ENCODE measurements at regions not wholly inside any gene's neighbourhood (a gene's known extent, or its start where the extent isn't known, plus 50 kb on each side); places are given as distances from the start of the nearest gene placed in this dataset.

DNA sequence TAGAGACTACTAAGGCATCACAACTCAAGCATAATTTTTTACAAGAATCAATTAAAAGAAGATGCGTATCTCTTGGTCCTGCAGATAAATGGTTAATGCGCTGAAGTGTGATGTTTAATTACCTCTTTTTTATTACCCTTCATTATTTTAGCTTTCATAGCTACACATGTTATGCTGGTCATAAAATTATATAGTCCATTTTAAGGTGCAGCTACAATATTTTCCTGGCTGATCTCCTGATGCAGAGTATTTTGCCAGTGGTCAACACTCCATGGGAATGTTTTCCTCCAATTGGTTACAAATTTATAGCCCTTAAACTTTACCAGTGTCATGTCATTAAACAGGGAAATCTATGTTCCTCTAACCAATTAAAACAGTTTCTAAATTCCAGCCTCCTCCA lies 1617.2 kb downstream of the PCDH7 start:
- no peak for TF ChIP-seq EZH2 (IDR thresholded peaks at IDR 0.05; ENCODE audit: borderline replicate concordance, low read length)
- TF ChIP-seq, protein P1, sequence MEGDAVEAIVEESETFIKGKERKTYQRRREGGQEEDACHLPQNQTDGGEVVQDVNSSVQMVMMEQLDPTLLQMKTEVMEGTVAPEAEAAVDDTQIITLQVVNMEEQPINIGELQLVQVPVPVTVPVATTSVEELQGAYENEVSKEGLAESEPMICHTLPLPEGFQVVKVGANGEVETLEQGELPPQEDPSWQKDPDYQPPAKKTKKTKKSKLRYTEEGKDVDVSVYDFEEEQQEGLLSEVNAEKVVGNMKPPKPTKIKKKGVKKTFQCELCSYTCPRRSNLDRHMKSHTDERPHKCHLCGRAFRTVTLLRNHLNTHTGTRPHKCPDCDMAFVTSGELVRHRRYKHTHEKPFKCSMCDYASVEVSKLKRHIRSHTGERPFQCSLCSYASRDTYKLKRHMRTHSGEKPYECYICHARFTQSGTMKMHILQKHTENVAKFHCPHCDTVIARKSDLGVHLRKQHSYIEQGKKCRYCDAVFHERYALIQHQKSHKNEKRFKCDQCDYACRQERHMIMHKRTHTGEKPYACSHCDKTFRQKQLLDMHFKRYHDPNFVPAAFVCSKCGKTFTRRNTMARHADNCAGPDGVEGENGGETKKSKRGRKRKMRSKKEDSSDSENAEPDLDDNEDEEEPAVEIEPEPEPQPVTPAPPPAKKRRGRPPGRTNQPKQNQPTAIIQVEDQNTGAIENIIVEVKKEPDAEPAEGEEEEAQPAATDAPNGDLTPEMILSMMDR (IDR thresholded peaks at IDR 0.05; ENCODE audit: low read length): no peak
- H3K4me3 ChIP-seq (ENCODE audit: low read depth, low read length, poor library complexity, severe bottlenecking): no peak overlapping the region
- no peaks in the 10 kb centered on the region for H3K9me3 ChIP-seq (ENCODE audit: low read length)
- H3K9ac ChIP-seq (ENCODE audit: low read length): no peak overlapping the region
- no peaks in the 10 kb centered on the region for H3K36me3 ChIP-seq (ENCODE audit: insufficient read depth, low read length)
- no peak overlapping the region for H3K27ac ChIP-seq (ENCODE audit: low read depth, low read length, poor library complexity, severe bottlenecking)
- H2AFZ ChIP-seq (ENCODE audit: low read length): no peak overlapping the region
- no peaks in the 10 kb centered on the region for H3K9me2 ChIP-seq (ENCODE audit: low read depth, low read length)
- no peaks in the 10 kb centered on the region for H3K27me3 ChIP-seq (ENCODE audit: insufficient read depth, low read length)
- H3K4me2 ChIP-seq (ENCODE audit: low read length): no peak overlapping the region
- no peaks in the 10 kb centered on the region for H3K79me2 ChIP-seq (ENCODE audit: insufficient read depth, low read length)
- H3F3A ChIP-seq (ENCODE audit: insufficient read depth, low read length): no peaks in the 10 kb centered on the region
- no peaks in the 10 kb centered on the region for H4K20me1 ChIP-seq (ENCODE audit: insufficient read depth, low read length)
- H3K4me1 ChIP-seq (ENCODE audit: insufficient read depth, low read length, severe bottlenecking): no peaks in the 10 kb centered on the region

DNA sequence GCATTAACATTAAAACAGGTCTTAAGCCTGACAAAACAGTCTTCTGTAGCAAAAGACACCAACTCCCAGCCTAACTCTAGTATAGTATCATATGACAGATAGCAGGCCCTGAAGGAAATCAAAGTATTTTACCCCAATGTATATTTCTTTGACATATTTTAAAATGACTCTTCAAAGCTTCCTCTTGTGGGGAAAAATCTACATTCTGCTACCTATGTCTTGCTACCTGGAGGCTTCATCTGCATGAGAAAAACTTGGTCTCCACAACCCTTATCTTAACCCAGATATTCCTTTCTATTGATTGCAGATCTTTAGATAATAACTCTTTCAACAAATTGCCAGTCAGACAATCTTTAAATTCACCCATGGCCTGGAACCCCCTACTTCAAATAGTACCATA lies 1620.4 kb downstream of the PCDH7 start:
- H3K9me3 ChIP-seq (ENCODE audit: low read length): no peaks in the 10 kb centered on the region
- no peaks in the 10 kb centered on the region for H3K36me3 ChIP-seq (ENCODE audit: insufficient read depth, low read length)
- no peaks in the 10 kb centered on the region for H4K20me1 ChIP-seq (ENCODE audit: insufficient read depth, low read length)
- H3K4me1 ChIP-seq (ENCODE audit: insufficient read depth, low read length, severe bottlenecking): no peaks in the 10 kb centered on the region
- TF ChIP-seq, protein P1 (IDR thresholded peaks at IDR 0.05; ENCODE audit: low read length): peak; percentile 24; the same call in 1 of the 2 replicates
- no peak for TF ChIP-seq EZH2 (IDR thresholded peaks at IDR 0.05; ENCODE audit: borderline replicate concordance, low read length)
- no peak overlapping the region for H3K9ac ChIP-seq (ENCODE audit: low read length)
- no peak overlapping the region for H2AFZ ChIP-seq (ENCODE audit: low read length)
- H3K27ac ChIP-seq (ENCODE audit: low read depth, low read length, poor library complexity, severe bottlenecking): no peak overlapping the region
- no peaks in the 10 kb centered on the region for H3F3A ChIP-seq (ENCODE audit: insufficient read depth, low read length)
- H3K4me2 ChIP-seq (ENCODE audit: low read length): no peak overlapping the region
- H3K9me2 ChIP-seq (ENCODE audit: low read depth, low read length): no peaks in the 10 kb centered on the region
- no peaks in the 10 kb centered on the region for H3K27me3 ChIP-seq (ENCODE audit: insufficient read depth, low read length)
- H3K79me2 ChIP-seq (ENCODE audit: insufficient read depth, low read length): no peaks in the 10 kb centered on the region
- H3K4me3 ChIP-seq (ENCODE audit: low read depth, low read length, poor library complexity, severe bottlenecking): no peak overlapping the region

DNA sequence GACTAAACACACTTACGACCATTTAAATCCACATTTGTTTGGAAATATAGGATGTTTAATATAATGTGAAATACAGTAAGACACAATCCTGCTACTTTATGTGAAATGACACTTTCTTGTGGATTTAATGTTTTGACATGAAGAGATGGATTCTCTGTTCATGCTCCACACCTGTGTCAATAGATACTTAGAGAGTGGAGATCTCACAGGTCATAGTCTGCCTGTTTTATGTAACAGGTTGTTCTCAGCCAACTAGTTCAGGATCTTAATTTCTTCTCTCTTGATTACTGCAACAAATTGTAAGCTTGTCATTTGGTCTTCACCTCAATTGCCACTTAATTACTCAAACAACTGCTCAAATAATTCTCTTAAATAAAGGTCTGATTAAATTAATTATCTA lies 1621.2 kb downstream of the PCDH7 start:
- no peak for TF ChIP-seq EZH2 (IDR thresholded peaks at IDR 0.05; ENCODE audit: borderline replicate concordance, low read length)
- TF ChIP-seq, protein P1 (IDR thresholded peaks at IDR 0.05; ENCODE audit: low read length): no peak
- no peaks in the 10 kb centered on the region for H4K20me1 ChIP-seq (ENCODE audit: insufficient read depth, low read length)
- H3K9ac ChIP-seq (ENCODE audit: low read length): no peak overlapping the region
- no peaks in the 10 kb centered on the region for H3K79me2 ChIP-seq (ENCODE audit: insufficient read depth, low read length)
- no peaks in the 10 kb centered on the region for H3K9me2 ChIP-seq (ENCODE audit: low read depth, low read length)
- H3F3A ChIP-seq (ENCODE audit: insufficient read depth, low read length): no peaks in the 10 kb centered on the region
- H2AFZ ChIP-seq (ENCODE audit: low read length): no peak overlapping the region
- H3K4me3 ChIP-seq (ENCODE audit: low read depth, low read length, poor library complexity, severe bottlenecking): no peak overlapping the region
- H3K27ac ChIP-seq (ENCODE audit: low read depth, low read length, poor library complexity, severe bottlenecking): no peak overlapping the region
- H3K4me2 ChIP-seq (ENCODE audit: low read length): no peak overlapping the region
- H3K9me3 ChIP-seq (ENCODE audit: low read length): no peaks in the 10 kb centered on the region
- no peaks in the 10 kb centered on the region for H3K36me3 ChIP-seq (ENCODE audit: insufficient read depth, low read length)
- H3K4me1 ChIP-seq (ENCODE audit: insufficient read depth, low read length, severe bottlenecking): no peaks in the 10 kb centered on the region
- no peaks in the 10 kb centered on the region for H3K27me3 ChIP-seq (ENCODE audit: insufficient read depth, low read length)

Measured in OCI-LY1 (cell line).